K562 (cell line): ENCODE measurements at regions not wholly inside any gene's neighbourhood (a gene's known extent, or its start where the extent isn't known, plus 50 kb on each side); places are given as distances from the start of the nearest gene placed in this dataset.

Source experiments
- ATAC-seq: fragments of 200-7000 bp; cut with Tn5 transposase; 3 replicates; pipeline ENCODE4 v1.9.1; 2020; ENCODE audit warnings: moderate library complexity
- BruUV-seq: library from RNA; stranded (reverse); fragments of 400-500 nt; replicated peaks from 2 replicates; lab custom pipeline; 2021; lab: Mats Ljungman, UMichigan
- CTCF ChIA-PET: fragments of 300-600 bp; formaldehyde crosslinking; extraction: SDS; loops from one replicate; lab custom pipeline; 2021; ENCODE audit warnings: low intra/inter-chr PET ratio; lab: Yijun Ruan, JAX
- POLR2A ChIA-PET: fragments of 300-600, 350-650 bp; sonication (Branson Sonifier 250); formaldehyde crosslinking; extraction: SDS; loops from one replicate; lab custom pipeline; 2021; ENCODE audit warnings: antibody characterized with exemption, inconsistent platforms; lab: Yijun Ruan, JAX
- DNase-seq, 4 experiments: peaks; one replicate each; pipeline versions ENCODE4 v3.0.0 to v3.0.0-alpha.2; 2011 to 2018; ENCODE audit warnings: low spot score in 3 of 4, mixed read lengths in 3 of 4; ENCODE audit errors: extremely low read depth in 1 of 4
- FAIRE-seq: peaks from 2 replicates; lab custom pipeline; 2011; peaks lifted over from hg19 to GRCh38; lab: Jason Lieb, UNC
- H2AFZ ChIP-seq: 2 replicates; pipeline ENCODE4 v1.6.0; 2011; ENCODE audit warnings: low read depth, low read length, control low read depth, inconsistent platforms
- H3K27ac ChIP-seq: fragments of 200-600 bp; 3 replicates; pipeline ENCODE4 v1.8.0; 2011; ENCODE audit warnings: low read depth, mild to moderate bottlenecking, control low read depth, inconsistent platforms, low read length, moderate library complexity, mixed read lengths; ENCODE audit errors: extremely low read depth
- H3K27me3 ChIP-seq, 2 experiments: fragments of 300-600 bp in 1 of 2; 2 replicates in 1 of 2; 3 replicates in 1 of 2; pipeline versions ENCODE4 v1.6.0 to v1.8.0; 2011; ENCODE audit warnings: inconsistent platforms in 2 of 2, low read length in 2 of 2, mild to moderate bottlenecking in 1 of 2, mixed read lengths in 1 of 2, moderate library complexity in 1 of 2; ENCODE audit not compliant: control insufficient read depth in 2 of 2, insufficient read depth in 2 of 2
- H3K36me3 ChIP-seq: fragments of 300-600 bp; 3 replicates; pipeline ENCODE4 v1.8.0; 2011; ENCODE audit warnings: mild to moderate bottlenecking, low read length, inconsistent platforms; ENCODE audit not compliant: control insufficient read depth, insufficient read depth
- H3K4me1 ChIP-seq, 2 experiments: fragments of 200-600 bp in 1 of 2; replicated peaks in 1 of 2; 2 replicates in 1 of 2; 3 replicates in 1 of 2; pipeline versions ENCODE4 v1.5.1 to v1.8.0; 2011; ENCODE audit warnings: inconsistent platforms in 2 of 2, low read length in 2 of 2, mild to moderate bottlenecking in 1 of 2, mixed read lengths in 1 of 2, moderate library complexity in 1 of 2; ENCODE audit not compliant: control insufficient read depth in 2 of 2, insufficient read depth in 2 of 2
- H3K4me2 ChIP-seq: 2 replicates; pipeline ENCODE4 v1.6.1; 2011; ENCODE audit warnings: low read length, control low read depth, inconsistent platforms, mixed read lengths; ENCODE audit not compliant: insufficient read depth
- H3K4me3 ChIP-seq: fragments of 200-600 bp; sonication (generic), shearing (Covaris generic); 2 replicates; pipeline ENCODE4 v1.5.1; 2016; ENCODE audit warnings: control low read depth, inconsistent platforms
- H3K79me2 ChIP-seq: fragments of 200-600 bp; 3 replicates; pipeline ENCODE4 v1.8.0; 2011; ENCODE audit warnings: low read length, inconsistent platforms; ENCODE audit not compliant: control insufficient read depth, insufficient read depth
- H3K9ac ChIP-seq, 2 experiments: 2 replicates each; pipeline versions ENCODE4 v1.6.0 to v1.6.1; 2011; ENCODE audit warnings: low read depth in 2 of 2, low read length in 2 of 2, control low read depth in 1 of 2, inconsistent platforms in 1 of 2, mild to moderate bottlenecking in 1 of 2, mixed read lengths in 1 of 2; ENCODE audit not compliant: insufficient read depth in 1 of 2
- H3K9me1 ChIP-seq: one replicate; pipeline ENCODE4 v1.6.0; 2011; ENCODE audit warnings: inconsistent platforms, mild to moderate bottlenecking, low read length, moderate library complexity; ENCODE audit not compliant: control insufficient read depth, insufficient read depth
- H3K9me3 ChIP-seq: replicated peaks from 2 replicates; pipeline ENCODE4 v1.5.1; 2011; ENCODE audit warnings: low read depth, low read length, inconsistent platforms; ENCODE audit not compliant: control insufficient read depth, insufficient read depth
- H4K20me1 ChIP-seq: replicated peaks from 2 replicates; pipeline ENCODE4 v1.6.1; 2011; ENCODE audit warnings: low read length, inconsistent platforms, mixed read lengths; ENCODE audit not compliant: control insufficient read depth, insufficient read depth
- CCAR2 ChIP-seq: fragments of 200-400 bp; formaldehyde crosslinking; IDR thresholded peaks from 2 replicates; pipeline ENCODE4 v1.6.1; 2017; ENCODE audit warnings: mild to moderate bottlenecking, low read depth, low read length
- OTX1 ChIP-seq: fragments of 450-650 bp; formaldehyde crosslinking; IDR thresholded peaks from 2 replicates; pipeline ENCODE4 v1.4.0; 2022; ENCODE audit warnings: mild to moderate bottlenecking
- RBM34 ChIP-seq: fragments of 200-400 bp; formaldehyde crosslinking; IDR thresholded peaks from 2 replicates; pipeline ENCODE4 v1.6.1; 2018; ENCODE audit warnings: low read length, borderline replicate concordance; ENCODE audit not compliant: insufficient read depth
- WGBS: fragments of 100-300 bp; shearing (Covaris generic); methylation state at CpG from one replicate; pipeline ENCODE4 v1.1.6; 2016; ENCODE audit warnings: low coverage, mixed read lengths; ENCODE audit not compliant: insufficient coverage; ENCODE audit errors: missing lambda C conversion rate; 5-methylcytosine and 5-hydroxymethylcytosine counted together
- in situ Hi-C: fragments of 300-500 bp; cut with MboI; formaldehyde crosslinking; loops from 4 replicates; pipeline ENCODE4 v1.15.0; 2018; ENCODE audit warnings: inconsistent platforms, mixed read lengths
- intact Hi-C: fragments of 100-400 bp; cut with micrococcal nuclease; formaldehyde crosslinking; loops from 2 replicates; pipeline ENCODE4 v1.14.2; 2022
- TF ChIP-seq, protein P1 (sequence below): fragments of 450-650 bp; IDR thresholded peaks from 2 replicates; pipeline ENCODE4 v1.7.1; 2018; ENCODE audit warnings: mild to moderate bottlenecking, low read depth; ENCODE audit not compliant: partially characterized antibody
- TF ChIP-seq, protein P2 (sequence below): fragments of 200-600 bp; sonication (generic); IDR thresholded peaks from one replicate; pipeline ENCODE4 v1.6.1; 2012; ENCODE audit warnings: mild to moderate bottlenecking, low read depth, low read length, inconsistent platforms

DNA sequence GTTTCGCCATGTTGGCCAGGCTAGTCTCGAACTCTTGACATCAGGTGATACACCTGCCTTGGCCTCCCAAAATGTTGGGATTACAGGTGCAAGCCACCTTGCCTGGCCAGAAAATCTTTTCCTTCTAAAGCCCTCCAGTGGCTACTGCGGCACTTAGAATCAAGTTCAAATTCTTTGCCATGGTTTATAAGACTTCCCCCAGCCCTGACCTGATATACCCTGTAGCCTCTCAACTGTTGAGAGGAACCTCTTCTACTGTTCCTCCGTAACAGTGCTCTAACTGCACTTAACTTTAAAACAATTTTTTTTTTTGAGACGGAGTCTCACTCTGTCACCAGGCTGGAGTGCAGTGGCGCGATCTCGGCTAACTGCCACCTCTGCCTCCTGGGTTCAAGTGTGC, 235.6 kb downstream of the BCAS1 start:
- H3K4me3 ChIP-seq = no peak overlapping the region
- intact Hi-C loops = no loop called here
- ATAC-seq (no peak), DNase-seq (no peak), FAIRE-seq (no peak)
- H3K27me3 ChIP-seq = no peaks in the 10 kb centered on the region
- BruUV-seq = no TSS peak
- no peaks in the 10 kb centered on the region for H3K79me2 ChIP-seq
- in situ Hi-C loops = no loop called here
- ChIA-PET CTCF (no interaction called here), POLR2A (no interaction called here)
- no peak overlapping the region for H3K27ac ChIP-seq
- H3K9me1 ChIP-seq = no peaks in the 10 kb centered on the region
- H2AFZ ChIP-seq = no peak overlapping the region
- H3K9me3 ChIP-seq = no peaks in the 10 kb centered on the region
- H3K4me2 ChIP-seq = no peak overlapping the region
- 75% methylated on average over 5 of the region's 8 CpGs for WGBS
- H4K20me1 ChIP-seq = no peaks in the 10 kb centered on the region
- no peak overlapping the region for H3K9ac ChIP-seq
- H3K36me3 ChIP-seq = no peaks in the 10 kb centered on the region
- peaks cover 0 to 2% of the 10 kb centered on the region in 2 experiments; a peak in 2 of 5 replicates for H3K4me1 ChIP-seq
- TF ChIP-seq OTX1 (no peak), CCAR2 (no peak), RBM34 (no peak)
- TF ChIP-seq, protein P1, sequence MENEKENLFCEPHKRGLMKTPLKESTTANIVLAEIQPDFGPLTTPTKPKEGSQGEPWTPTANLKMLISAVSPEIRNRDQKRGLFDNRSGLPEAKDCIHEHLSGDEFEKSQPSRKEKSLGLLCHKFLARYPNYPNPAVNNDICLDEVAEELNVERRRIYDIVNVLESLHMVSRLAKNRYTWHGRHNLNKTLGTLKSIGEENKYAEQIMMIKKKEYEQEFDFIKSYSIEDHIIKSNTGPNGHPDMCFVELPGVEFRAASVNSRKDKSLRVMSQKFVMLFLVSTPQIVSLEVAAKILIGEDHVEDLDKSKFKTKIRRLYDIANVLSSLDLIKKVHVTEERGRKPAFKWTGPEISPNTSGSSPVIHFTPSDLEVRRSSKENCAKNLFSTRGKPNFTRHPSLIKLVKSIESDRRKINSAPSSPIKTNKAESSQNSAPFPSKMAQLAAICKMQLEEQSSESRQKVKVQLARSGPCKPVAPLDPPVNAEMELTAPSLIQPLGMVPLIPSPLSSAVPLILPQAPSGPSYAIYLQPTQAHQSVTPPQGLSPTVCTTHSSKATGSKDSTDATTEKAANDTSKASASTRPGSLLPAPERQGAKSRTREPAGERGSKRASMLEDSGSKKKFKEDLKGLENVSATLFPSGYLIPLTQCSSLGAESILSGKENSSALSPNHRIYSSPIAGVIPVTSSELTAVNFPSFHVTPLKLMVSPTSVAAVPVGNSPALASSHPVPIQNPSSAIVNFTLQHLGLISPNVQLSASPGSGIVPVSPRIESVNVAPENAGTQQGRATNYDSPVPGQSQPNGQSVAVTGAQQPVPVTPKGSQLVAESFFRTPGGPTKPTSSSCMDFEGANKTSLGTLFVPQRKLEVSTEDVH = no peak
- TF ChIP-seq, protein P2, sequence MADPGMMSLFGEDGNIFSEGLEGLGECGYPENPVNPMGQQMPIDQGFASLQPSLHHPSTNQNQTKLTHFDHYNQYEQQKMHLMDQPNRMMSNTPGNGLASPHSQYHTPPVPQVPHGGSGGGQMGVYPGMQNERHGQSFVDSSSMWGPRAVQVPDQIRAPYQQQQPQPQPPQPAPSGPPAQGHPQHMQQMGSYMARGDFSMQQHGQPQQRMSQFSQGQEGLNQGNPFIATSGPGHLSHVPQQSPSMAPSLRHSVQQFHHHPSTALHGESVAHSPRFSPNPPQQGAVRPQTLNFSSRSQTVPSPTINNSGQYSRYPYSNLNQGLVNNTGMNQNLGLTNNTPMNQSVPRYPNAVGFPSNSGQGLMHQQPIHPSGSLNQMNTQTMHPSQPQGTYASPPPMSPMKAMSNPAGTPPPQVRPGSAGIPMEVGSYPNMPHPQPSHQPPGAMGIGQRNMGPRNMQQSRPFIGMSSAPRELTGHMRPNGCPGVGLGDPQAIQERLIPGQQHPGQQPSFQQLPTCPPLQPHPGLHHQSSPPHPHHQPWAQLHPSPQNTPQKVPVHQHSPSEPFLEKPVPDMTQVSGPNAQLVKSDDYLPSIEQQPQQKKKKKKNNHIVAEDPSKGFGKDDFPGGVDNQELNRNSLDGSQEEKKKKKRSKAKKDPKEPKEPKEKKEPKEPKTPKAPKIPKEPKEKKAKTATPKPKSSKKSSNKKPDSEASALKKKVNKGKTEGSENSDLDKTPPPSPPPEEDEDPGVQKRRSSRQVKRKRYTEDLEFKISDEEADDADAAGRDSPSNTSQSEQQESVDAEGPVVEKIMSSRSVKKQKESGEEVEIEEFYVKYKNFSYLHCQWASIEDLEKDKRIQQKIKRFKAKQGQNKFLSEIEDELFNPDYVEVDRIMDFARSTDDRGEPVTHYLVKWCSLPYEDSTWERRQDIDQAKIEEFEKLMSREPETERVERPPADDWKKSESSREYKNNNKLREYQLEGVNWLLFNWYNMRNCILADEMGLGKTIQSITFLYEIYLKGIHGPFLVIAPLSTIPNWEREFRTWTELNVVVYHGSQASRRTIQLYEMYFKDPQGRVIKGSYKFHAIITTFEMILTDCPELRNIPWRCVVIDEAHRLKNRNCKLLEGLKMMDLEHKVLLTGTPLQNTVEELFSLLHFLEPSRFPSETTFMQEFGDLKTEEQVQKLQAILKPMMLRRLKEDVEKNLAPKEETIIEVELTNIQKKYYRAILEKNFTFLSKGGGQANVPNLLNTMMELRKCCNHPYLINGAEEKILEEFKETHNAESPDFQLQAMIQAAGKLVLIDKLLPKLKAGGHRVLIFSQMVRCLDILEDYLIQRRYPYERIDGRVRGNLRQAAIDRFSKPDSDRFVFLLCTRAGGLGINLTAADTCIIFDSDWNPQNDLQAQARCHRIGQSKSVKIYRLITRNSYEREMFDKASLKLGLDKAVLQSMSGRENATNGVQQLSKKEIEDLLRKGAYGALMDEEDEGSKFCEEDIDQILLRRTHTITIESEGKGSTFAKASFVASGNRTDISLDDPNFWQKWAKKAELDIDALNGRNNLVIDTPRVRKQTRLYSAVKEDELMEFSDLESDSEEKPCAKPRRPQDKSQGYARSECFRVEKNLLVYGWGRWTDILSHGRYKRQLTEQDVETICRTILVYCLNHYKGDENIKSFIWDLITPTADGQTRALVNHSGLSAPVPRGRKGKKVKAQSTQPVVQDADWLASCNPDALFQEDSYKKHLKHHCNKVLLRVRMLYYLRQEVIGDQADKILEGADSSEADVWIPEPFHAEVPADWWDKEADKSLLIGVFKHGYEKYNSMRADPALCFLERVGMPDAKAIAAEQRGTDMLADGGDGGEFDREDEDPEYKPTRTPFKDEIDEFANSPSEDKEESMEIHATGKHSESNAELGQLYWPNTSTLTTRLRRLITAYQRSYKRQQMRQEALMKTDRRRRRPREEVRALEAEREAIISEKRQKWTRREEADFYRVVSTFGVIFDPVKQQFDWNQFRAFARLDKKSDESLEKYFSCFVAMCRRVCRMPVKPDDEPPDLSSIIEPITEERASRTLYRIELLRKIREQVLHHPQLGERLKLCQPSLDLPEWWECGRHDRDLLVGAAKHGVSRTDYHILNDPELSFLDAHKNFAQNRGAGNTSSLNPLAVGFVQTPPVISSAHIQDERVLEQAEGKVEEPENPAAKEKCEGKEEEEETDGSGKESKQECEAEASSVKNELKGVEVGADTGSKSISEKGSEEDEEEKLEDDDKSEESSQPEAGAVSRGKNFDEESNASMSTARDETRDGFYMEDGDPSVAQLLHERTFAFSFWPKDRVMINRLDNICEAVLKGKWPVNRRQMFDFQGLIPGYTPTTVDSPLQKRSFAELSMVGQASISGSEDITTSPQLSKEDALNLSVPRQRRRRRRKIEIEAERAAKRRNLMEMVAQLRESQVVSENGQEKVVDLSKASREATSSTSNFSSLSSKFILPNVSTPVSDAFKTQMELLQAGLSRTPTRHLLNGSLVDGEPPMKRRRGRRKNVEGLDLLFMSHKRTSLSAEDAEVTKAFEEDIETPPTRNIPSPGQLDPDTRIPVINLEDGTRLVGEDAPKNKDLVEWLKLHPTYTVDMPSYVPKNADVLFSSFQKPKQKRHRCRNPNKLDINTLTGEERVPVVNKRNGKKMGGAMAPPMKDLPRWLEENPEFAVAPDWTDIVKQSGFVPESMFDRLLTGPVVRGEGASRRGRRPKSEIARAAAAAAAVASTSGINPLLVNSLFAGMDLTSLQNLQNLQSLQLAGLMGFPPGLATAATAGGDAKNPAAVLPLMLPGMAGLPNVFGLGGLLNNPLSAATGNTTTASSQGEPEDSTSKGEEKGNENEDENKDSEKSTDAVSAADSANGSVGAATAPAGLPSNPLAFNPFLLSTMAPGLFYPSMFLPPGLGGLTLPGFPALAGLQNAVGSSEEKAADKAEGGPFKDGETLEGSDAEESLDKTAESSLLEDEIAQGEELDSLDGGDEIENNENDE = no peak
